ENCODE measurements at regions not wholly inside any gene's neighbourhood (a gene's known extent, or its start where the extent isn't known, plus 50 kb on each side); places are given as distances from the start of the nearest gene placed in this dataset.

DNA sequence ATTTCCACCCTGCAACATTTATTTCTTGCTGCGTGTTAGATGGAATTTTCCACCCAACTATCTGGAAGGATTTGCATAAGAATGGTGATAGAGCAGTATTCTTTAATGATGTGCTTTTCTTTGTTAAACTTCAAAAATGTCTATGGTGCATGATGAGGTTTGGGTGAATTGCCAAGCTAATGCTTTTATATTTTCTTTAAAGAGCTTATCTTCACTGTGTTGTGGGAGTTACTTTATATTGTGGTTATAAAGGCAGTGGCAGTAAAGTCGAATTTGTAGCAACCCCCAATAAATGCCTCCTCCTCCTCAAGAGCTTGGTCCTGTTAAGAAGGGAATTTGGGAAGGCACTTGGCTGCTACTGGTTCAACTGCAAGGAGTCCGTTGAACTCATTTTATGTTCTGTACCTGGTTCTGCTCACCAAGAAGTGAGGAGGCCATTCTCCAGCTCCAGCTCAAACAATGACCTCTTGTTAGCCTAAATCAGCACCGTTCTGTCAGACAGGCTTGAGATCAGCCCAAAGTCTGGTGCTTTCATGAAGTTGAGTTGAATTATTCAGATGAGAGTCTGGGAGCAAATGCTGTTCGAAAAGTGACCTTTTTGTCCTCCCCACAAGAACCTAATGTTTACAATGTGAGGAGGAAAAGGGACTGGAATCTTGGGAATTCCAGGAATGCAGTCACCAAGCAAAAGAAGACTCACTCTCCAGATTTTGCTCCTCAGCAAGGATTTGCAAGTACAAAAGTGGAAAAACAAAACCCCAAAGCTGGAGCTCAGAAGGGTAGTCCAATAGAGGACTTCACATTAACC, 217.0 kb downstream of the TMEM38B start (continued):
- TF ChIP-seq, protein P1, sequence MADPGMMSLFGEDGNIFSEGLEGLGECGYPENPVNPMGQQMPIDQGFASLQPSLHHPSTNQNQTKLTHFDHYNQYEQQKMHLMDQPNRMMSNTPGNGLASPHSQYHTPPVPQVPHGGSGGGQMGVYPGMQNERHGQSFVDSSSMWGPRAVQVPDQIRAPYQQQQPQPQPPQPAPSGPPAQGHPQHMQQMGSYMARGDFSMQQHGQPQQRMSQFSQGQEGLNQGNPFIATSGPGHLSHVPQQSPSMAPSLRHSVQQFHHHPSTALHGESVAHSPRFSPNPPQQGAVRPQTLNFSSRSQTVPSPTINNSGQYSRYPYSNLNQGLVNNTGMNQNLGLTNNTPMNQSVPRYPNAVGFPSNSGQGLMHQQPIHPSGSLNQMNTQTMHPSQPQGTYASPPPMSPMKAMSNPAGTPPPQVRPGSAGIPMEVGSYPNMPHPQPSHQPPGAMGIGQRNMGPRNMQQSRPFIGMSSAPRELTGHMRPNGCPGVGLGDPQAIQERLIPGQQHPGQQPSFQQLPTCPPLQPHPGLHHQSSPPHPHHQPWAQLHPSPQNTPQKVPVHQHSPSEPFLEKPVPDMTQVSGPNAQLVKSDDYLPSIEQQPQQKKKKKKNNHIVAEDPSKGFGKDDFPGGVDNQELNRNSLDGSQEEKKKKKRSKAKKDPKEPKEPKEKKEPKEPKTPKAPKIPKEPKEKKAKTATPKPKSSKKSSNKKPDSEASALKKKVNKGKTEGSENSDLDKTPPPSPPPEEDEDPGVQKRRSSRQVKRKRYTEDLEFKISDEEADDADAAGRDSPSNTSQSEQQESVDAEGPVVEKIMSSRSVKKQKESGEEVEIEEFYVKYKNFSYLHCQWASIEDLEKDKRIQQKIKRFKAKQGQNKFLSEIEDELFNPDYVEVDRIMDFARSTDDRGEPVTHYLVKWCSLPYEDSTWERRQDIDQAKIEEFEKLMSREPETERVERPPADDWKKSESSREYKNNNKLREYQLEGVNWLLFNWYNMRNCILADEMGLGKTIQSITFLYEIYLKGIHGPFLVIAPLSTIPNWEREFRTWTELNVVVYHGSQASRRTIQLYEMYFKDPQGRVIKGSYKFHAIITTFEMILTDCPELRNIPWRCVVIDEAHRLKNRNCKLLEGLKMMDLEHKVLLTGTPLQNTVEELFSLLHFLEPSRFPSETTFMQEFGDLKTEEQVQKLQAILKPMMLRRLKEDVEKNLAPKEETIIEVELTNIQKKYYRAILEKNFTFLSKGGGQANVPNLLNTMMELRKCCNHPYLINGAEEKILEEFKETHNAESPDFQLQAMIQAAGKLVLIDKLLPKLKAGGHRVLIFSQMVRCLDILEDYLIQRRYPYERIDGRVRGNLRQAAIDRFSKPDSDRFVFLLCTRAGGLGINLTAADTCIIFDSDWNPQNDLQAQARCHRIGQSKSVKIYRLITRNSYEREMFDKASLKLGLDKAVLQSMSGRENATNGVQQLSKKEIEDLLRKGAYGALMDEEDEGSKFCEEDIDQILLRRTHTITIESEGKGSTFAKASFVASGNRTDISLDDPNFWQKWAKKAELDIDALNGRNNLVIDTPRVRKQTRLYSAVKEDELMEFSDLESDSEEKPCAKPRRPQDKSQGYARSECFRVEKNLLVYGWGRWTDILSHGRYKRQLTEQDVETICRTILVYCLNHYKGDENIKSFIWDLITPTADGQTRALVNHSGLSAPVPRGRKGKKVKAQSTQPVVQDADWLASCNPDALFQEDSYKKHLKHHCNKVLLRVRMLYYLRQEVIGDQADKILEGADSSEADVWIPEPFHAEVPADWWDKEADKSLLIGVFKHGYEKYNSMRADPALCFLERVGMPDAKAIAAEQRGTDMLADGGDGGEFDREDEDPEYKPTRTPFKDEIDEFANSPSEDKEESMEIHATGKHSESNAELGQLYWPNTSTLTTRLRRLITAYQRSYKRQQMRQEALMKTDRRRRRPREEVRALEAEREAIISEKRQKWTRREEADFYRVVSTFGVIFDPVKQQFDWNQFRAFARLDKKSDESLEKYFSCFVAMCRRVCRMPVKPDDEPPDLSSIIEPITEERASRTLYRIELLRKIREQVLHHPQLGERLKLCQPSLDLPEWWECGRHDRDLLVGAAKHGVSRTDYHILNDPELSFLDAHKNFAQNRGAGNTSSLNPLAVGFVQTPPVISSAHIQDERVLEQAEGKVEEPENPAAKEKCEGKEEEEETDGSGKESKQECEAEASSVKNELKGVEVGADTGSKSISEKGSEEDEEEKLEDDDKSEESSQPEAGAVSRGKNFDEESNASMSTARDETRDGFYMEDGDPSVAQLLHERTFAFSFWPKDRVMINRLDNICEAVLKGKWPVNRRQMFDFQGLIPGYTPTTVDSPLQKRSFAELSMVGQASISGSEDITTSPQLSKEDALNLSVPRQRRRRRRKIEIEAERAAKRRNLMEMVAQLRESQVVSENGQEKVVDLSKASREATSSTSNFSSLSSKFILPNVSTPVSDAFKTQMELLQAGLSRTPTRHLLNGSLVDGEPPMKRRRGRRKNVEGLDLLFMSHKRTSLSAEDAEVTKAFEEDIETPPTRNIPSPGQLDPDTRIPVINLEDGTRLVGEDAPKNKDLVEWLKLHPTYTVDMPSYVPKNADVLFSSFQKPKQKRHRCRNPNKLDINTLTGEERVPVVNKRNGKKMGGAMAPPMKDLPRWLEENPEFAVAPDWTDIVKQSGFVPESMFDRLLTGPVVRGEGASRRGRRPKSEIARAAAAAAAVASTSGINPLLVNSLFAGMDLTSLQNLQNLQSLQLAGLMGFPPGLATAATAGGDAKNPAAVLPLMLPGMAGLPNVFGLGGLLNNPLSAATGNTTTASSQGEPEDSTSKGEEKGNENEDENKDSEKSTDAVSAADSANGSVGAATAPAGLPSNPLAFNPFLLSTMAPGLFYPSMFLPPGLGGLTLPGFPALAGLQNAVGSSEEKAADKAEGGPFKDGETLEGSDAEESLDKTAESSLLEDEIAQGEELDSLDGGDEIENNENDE (IDR thresholded peaks at IDR 0.05; ENCODE audit: insufficient replicate concordance, low read length): peak; percentile 33
- peak; percentile 96 for TF ChIP-seq ASH2L (IDR thresholded peaks at IDR 0.05; ENCODE audit: low read length)
- TF ChIP-seq CHD2 (IDR thresholded peaks at IDR 0.05; ENCODE audit: low read length): no peak

Measured in H1 (cell line).